OCI-LY3 (cell line): ENCODE measurements at regions not wholly inside any gene's neighbourhood (a gene's known extent, or its start where the extent isn't known, plus 50 kb on each side); places are given as distances from the start of the nearest gene placed in this dataset.

Experiments used
- EZH2phosphoT487 ChIP-seq: fragments of 200-600 bp; shearing (Covaris generic); IDR thresholded peaks from 2 replicates; pipeline ENCODE4 v1.6.1; 2018; ENCODE audit warnings: antibody characterized with exemption, mixed run types, low read depth
- TF ChIP-seq, protein P1 (sequence below): fragments of 200-600, 300-600 bp; sonication (generic); IDR thresholded peaks from 2 replicates; pipeline ENCODE4 v1.5.1; 2014; ENCODE audit warnings: antibody characterized with exemption, low read length, low read depth

DNA sequence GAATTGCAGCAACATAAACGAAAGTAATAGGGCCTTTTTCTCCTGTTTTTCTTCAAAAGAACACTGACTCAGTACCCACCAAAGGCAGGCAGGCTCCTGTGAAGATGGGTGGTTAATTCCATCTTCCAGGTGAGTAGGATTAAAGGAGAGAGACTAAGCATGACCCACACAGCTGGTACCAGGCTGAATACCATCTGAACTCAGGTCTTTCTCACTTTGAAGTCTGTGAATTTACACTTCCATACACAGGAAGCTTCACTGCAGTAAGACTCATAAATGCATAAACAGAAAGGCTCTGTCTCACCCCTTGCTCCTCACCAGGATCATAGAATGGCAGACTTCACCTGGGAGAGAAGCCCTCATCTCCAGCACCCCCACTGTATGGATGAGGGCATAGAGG, 194.6 kb downstream of the KLF12 start:
- TF ChIP-seq, protein P1, sequence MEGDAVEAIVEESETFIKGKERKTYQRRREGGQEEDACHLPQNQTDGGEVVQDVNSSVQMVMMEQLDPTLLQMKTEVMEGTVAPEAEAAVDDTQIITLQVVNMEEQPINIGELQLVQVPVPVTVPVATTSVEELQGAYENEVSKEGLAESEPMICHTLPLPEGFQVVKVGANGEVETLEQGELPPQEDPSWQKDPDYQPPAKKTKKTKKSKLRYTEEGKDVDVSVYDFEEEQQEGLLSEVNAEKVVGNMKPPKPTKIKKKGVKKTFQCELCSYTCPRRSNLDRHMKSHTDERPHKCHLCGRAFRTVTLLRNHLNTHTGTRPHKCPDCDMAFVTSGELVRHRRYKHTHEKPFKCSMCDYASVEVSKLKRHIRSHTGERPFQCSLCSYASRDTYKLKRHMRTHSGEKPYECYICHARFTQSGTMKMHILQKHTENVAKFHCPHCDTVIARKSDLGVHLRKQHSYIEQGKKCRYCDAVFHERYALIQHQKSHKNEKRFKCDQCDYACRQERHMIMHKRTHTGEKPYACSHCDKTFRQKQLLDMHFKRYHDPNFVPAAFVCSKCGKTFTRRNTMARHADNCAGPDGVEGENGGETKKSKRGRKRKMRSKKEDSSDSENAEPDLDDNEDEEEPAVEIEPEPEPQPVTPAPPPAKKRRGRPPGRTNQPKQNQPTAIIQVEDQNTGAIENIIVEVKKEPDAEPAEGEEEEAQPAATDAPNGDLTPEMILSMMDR, result no peak
- TF ChIP-seq EZH2phosphoT487, result no peak
